ENCODE measurements at regions not wholly inside any gene's neighbourhood (a gene's known extent, or its start where the extent isn't known, plus 50 kb on each side); places are given as distances from the start of the nearest gene placed in this dataset.

DNA sequence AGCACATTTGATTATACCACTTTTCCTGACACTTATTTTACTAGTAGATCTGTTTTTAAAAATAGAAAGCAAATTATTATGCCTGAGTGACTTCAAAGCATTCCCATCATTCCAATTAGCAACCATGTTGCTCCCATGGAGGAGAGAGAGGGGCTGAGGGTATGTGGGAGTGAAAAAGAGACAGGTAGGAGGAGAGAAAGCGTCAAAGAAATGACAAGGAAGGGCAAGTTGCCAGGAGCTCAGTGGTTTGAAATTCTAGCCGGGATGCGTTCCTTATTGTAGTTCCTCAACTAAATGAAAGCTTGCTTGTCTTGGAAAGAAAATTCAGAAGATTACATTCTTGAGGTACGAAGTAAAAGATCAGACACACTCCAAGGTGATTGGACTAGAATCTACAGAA is 92.4 kb upstream of the PKP2 start:
- no peaks in the 10 kb centered on the region for H3K4me1 ChIP-seq
- no peaks in the 10 kb centered on the region for H3K36me3 ChIP-seq
- H3K27ac ChIP-seq = no peak overlapping the region
- intact Hi-C loops (cut with DNase I; ENCODE audit: low total_unique reads) = loop anchor here (10.0 kb wide), 1 partner anchor 126 kb away; no protein-coding TSS in a partner anchor
- H3K9me3 ChIP-seq = no peaks in the 10 kb centered on the region
- DNase-seq (ENCODE audit: low spot score in 2 of 2) = no peak
- TF ChIP-seq POLR2AphosphoS5 (IDR thresholded peaks at IDR 0.05) = no peak
- no peak for TF ChIP-seq POLR2A (IDR thresholded peaks at IDR 0.05)
- TF ChIP-seq, protein P1, sequence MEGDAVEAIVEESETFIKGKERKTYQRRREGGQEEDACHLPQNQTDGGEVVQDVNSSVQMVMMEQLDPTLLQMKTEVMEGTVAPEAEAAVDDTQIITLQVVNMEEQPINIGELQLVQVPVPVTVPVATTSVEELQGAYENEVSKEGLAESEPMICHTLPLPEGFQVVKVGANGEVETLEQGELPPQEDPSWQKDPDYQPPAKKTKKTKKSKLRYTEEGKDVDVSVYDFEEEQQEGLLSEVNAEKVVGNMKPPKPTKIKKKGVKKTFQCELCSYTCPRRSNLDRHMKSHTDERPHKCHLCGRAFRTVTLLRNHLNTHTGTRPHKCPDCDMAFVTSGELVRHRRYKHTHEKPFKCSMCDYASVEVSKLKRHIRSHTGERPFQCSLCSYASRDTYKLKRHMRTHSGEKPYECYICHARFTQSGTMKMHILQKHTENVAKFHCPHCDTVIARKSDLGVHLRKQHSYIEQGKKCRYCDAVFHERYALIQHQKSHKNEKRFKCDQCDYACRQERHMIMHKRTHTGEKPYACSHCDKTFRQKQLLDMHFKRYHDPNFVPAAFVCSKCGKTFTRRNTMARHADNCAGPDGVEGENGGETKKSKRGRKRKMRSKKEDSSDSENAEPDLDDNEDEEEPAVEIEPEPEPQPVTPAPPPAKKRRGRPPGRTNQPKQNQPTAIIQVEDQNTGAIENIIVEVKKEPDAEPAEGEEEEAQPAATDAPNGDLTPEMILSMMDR (IDR thresholded peaks at IDR 0.05) = no peak
- H3K4me3 ChIP-seq = no peak overlapping the region
- H3K27me3 ChIP-seq = no peaks in the 10 kb centered on the region

DNA sequence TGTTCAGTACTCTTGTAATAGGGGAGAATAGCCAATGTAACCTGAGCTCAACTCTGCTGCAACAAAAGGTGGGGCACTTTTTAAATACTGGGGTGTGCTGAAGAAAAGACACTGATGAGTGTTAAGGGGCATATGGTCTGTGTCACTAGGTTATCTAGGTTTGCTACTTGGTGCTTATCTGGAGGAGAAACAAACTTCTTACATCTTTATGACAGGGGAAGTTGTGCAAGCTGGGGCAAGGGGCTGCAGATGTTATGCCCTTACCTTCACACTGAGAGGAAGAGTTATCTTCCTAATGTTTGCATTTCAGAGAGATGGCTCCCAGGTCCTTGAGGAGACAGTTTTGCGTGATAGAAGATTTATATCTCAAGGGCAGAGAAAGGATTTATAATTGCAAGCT is 90.9 kb upstream of the PKP2 start:
- Histone ChIP-seq H3K36me3 (no peaks in the 10 kb centered on the region), H3K4me1 (no peaks in the 10 kb centered on the region), H3K27me3 (no peaks in the 10 kb centered on the region), H3K4me3 (no peak overlapping the region), H3K9me3 (no peaks in the 10 kb centered on the region), H3K27ac (no peak overlapping the region)
- no peak for DNase-seq (ENCODE audit: low spot score in 2 of 2)
- intact Hi-C loops (cut with DNase I; ENCODE audit: low total_unique reads) = loop anchor here (10.0 kb wide), 1 partner anchor 127 kb away; no protein-coding TSS in a partner anchor
- TF ChIP-seq POLR2AphosphoS5 (IDR thresholded peaks at IDR 0.05) (no peak), POLR2A (IDR thresholded peaks at IDR 0.05) (no peak)
- TF ChIP-seq, protein P1 (IDR thresholded peaks at IDR 0.05) = no peak

DNA sequence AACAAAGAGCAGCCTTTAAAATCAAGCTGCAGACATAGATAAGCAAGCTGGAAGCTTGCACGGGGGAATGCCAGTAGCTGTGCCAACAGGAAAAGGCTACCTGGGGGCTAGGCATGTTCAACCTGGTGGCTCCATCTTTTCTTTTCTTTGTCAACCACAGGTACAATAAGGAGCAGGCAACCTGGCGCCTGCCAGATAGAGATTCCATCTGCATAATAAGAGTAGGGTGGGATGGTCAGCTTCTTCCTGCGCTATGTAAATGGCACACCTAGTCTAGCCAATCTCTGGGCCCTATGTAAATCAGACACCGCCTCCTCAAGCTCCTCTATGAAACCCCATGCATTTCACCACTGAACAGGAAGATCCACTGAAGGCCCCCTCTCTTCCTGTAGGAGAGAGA is 87.4 kb upstream of the PKP2 start:
- Histone ChIP-seq H3K27me3 (no peaks in the 10 kb centered on the region), H3K9me3 (no peaks in the 10 kb centered on the region), H3K4me1 (no peaks in the 10 kb centered on the region), H3K4me3 (no peak overlapping the region), H3K36me3 (no peaks in the 10 kb centered on the region), H3K27ac (no peak overlapping the region)
- intact Hi-C loops (cut with DNase I; ENCODE audit: low total_unique reads) = loop anchor here (10.0 kb wide), 1 partner anchor 131 kb away; no protein-coding TSS in a partner anchor
- no peak for DNase-seq (ENCODE audit: low spot score in 2 of 2)
- TF ChIP-seq POLR2AphosphoS5 (IDR thresholded peaks at IDR 0.05) (no peak), POLR2A (IDR thresholded peaks at IDR 0.05) (no peak)
- TF ChIP-seq, protein P1 (IDR thresholded peaks at IDR 0.05) = no peak

DNA sequence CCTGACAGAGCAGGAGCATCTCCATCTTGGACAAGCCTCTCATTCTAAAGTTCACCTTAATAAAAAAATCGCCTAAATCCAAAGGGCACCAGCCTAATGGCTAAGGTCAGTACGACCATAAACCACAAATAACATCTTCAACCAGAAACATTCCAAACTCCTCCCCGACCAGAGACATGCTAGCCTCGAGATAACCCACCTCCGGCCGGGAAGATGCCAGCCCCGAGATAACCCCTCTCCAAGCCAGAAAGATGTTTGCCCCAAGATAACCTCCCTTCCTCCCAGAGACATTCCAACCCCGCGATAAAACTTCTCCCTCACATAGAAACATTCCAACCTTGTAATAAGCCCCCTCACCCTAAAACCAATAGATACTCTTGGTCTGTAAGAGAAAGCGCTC is 86.8 kb upstream of the PKP2 start:
- no peaks in the 10 kb centered on the region for H3K4me1 ChIP-seq
- H3K4me3 ChIP-seq = no peak overlapping the region
- no peak for TF ChIP-seq POLR2AphosphoS5 (IDR thresholded peaks at IDR 0.05)
- TF ChIP-seq, protein P1 (IDR thresholded peaks at IDR 0.05) = no peak
- TF ChIP-seq POLR2A (IDR thresholded peaks at IDR 0.05) = no peak
- no peaks in the 10 kb centered on the region for H3K9me3 ChIP-seq
- H3K27ac ChIP-seq = no peak overlapping the region
- H3K27me3 ChIP-seq = no peaks in the 10 kb centered on the region
- H3K36me3 ChIP-seq = no peaks in the 10 kb centered on the region
- intact Hi-C loops (cut with DNase I; ENCODE audit: low total_unique reads) = loop anchor here (10.0 kb wide), 1 partner anchor 131 kb away; no protein-coding TSS in a partner anchor
- DNase-seq (ENCODE audit: low spot score in 2 of 2) = no peak

- DNase-seq (ENCODE audit: low spot score in 2 of 2) = no peak
- Histone ChIP-seq H3K9me3 (no peaks in the 10 kb centered on the region), H3K27me3 (no peaks in the 10 kb centered on the region), H3K27ac (no peak overlapping the region), H3K4me3 (no peak overlapping the region), H3K4me1 (no peaks in the 10 kb centered on the region), H3K36me3 (no peaks in the 10 kb centered on the region)
- TF ChIP-seq, protein P1 (IDR thresholded peaks at IDR 0.05) = no peak
- TF ChIP-seq POLR2A (IDR thresholded peaks at IDR 0.05) (no peak), POLR2AphosphoS5 (IDR thresholded peaks at IDR 0.05) (no peak)
- intact Hi-C loops (cut with DNase I; ENCODE audit: low total_unique reads) = loop anchor here (10.0 kb wide), 1 partner anchor 134 kb away; no protein-coding TSS in a partner anchor
Observed at GRCh38 chr12:32981139-32981538, 84.6 kb upstream of the PKP2 start.
